Hematopoietic multipotent progenitor cell treated with erythropoietin and hydrocortisone succinate and interleukin-3 and kit ligand, for 6 days (in vitro differentiated cells): ENCODE measurements at regions not wholly inside any gene's neighbourhood (a gene's known extent, or its start where the extent isn't known, plus 50 kb on each side); places are given as distances from the start of the nearest gene placed in this dataset.
"Not testable (repeated sequence)": the region's sequence is repeated elsewhere in the genome, so short reads cannot be mapped to it uniquely, and the experiment has no call there.

Experiments
- DNase-seq: peaks from one replicate; pipeline ENCODE4 v3.0.0-alpha.2; 2015

DNA sequence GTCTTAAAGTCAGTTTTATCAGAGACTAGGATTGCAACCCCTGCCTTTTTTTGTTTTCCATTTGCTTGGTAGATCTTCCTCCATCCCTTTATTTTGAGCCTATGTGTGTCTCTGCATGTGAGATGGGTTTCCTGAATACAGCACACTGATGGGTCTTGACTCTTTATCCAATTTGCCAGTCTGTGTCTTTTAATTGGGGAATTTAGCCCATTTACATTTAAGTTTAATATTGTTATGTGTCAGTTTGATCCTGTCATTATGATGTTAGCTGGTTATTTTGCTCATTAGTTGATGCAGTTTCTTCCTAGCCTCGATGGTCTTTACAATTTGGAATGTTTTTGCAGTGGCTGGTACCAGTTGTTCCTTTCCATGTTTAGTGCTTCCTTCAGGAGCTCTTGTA, 93.3 kb upstream of the GALNT18 start:
- not testable (repeated sequence) for DNase-seq

DNA sequence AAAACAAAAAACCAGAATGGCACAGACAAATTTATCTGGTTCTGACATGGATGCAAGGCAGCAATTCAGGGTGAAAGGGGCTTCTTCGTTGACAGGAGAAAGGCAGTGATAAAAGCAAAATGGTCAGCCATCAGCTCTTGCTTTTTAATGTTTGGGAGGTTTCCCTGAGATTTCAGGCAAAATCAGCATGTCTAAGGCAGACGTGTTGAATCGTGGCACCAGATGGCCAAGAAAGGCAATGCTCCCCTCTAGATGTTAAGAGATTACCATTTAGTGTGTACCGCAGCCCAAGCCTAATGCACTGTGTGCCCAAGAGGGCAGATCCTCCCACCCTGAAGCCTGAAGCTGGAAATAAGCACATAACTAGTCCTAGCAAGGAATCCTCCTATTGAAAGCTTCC, 88.8 kb upstream of the GALNT18 start:
- no peak for DNase-seq

DNA sequence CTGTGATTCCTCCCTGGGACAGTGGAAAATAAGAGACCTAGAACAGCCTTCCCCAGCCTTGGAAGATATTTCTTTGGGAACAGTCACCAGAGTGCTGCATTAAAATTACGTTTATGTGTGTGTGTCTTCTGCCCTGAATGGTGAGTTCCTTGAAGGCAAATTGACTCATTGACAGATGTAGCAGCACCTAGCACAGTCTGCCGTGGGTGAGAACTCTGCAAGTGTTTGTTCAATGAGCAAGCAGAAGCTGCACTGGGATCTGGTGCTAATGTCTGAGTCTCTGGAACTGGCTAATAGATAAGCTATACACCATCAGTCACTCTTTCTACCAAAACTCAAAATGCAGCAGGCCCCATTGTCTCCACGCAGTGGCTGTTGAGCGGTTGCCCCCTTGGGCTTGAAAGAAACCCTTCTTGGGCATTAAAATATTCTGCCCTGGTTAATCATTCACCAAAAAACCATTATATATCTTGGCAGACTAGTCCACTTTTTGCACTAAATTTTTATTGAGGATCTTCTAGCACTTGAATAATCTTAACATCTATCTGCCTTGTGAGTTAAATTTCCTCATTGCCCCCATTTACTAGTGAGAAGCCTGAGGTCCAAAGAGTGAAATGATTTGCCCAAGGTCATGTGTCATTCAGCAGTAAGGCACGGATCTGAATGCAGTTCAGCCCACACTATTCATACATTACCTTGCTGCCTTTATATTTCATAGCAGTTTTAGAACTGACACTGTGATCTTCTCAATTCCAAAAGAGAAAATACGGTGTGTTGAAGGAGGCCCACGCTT, 87.8 kb upstream of the GALNT18 start:
- DNase-seq = no peak

DNA sequence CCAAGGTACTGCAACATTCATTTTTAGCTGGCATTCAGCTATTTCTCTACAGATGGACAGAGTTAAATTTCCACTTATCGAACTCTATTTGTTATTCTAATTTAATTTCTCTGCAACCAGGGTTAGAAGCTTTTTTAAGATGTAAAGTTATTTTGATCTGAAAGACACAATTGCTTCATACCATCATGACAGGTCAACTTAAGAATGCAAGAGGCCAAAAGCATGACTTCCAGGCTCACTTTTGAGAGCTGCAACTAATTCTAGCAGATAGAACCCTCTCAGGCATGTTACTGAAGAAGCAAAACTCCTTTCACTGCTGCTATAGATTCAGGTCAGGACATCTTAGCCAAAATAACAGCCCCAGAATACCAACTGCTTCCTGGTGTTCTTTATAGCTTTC, 86.5 kb upstream of the GALNT18 start:
- DNase-seq = no peak

DNA sequence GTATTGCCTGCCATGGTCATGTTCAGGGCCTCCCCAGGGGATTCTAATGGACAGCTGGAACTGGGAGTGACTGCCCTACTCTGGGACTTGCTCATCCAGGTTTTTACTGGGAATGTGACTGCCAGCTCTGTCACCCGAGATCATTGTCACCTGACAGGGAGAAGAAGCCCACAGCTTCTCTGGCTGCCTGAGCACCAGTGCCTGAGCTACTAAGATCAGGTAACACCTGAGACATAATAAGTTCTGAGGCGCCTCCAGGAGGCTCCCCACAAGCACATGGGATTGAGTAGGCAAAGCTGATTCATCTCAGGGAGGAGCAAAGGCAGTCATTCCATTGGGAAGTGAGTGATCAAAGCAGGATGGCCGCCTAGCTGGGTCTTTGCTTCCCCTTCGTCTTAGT, 84.2 kb upstream of the GALNT18 start:
- DNase-seq = no peak

DNA sequence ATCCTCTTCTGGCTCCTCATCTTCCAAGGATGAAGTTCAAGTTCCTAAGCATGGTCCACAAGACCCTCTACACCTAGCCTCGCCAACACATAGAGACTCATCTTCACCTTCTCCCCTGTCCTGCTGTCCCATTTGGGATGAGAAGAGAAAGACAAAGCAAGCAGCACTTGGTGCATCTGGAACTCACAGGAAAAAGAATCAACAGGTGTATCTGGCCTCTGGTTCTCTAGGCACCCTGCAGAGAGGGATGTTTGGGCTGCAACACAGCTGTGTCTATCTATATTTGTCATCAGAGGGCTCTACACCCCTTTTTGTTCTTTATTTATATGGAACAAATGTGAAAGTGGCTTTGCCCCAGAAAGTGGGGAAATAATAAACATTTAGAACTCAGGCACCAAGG, 82.1 kb upstream of the GALNT18 start:
- no peak for DNase-seq

DNA sequence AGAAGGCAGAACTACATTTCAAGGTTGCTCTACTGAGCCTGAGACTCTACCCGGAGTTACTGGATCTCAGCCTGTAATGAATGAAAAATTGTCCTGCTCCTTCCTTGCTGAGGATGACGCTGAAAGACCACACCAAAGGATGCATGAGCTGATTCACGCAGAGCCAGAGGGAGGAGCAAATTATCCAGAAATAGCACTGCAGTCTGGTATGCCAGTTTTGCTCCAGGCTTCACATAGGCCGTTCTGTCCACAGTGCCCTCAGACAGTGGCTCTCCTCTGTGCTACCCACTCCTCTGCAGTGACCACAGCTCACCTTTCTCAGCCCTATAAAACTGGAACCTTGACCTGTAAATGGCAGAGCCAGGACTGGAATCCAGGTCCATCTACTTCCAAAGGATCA, 79.3 kb upstream of the GALNT18 start:
- no peak for DNase-seq

DNA sequence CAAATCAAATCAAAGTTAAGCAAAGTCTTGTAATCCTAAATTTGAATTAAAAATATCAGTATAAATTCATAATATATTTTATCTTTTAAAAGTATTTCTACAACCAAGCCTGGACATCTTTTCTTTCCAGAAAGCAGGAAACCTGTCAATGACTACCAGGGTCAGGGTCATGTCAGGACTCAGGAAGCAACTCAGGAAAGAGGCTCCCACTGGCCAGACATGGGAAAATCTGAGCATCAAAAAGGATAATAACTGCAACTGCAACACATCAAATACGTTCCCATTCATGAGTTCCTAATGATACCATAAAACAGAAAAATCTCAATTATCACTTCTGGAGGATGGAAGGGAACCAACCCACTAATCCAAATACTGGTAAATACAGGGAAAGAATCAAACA, 76.0 kb upstream of the GALNT18 start:
- DNase-seq = no peak

DNA sequence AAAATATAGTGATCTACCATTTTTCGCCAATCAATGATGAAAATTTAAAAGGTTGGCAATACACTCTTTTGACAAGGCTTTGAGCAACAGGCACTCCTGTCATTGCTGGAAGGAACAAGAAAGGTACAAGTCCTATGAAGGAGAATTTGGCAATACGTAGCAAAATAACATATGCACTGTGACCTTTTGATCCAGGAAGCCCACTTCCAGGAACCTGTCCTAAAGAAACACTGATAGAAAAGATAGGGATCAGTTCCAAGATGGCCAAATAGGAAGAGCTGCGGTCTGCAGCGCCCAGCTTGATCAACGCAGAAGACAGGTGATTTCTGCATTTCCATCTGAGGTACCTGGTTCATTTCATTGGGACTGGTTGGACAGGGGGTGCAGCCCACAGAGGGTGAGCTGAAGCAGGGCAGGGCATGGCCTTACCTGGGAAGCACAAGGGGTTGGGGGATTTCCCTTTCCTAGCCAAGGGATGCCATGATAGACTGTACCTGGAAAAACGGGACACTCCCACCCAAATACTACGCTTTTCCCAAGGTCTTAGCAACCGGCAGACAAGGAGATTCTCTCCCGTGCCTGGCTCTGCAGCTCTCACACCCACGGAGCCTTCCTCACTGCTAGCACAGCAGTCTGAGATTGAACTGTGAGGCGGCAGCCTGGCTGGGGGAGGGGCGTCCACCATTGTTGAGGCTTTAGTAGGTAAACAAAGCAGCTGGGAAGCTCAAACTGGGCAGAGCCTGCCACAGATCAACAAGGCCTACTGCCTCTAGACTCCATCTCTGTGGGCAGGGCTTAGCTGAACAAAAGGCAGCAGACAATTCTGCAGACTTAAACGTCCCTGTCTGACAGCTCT, 69.7 kb upstream of the GALNT18 start:
- DNase-seq = no peak

DNA sequence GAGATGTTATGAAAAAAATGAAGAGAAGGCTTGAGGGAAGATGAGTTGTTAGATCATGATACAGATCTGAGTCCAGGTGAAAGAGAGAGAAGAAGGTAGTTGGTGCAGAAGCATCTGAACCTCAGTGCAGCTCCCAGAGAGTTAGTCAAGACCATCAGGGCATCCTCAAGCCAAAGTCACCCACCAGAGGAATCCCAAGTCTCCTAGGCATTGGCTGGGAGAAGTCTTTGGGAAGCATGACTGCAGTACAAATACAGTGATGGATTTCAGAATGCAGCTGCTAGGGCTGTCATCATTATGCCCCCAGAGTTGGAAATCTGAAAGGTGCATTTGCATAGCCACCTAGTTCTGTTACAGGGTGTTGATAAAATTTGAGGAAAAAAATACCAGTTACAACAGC, 59.7 kb upstream of the GALNT18 start:
- DNase-seq = no peak

DNA sequence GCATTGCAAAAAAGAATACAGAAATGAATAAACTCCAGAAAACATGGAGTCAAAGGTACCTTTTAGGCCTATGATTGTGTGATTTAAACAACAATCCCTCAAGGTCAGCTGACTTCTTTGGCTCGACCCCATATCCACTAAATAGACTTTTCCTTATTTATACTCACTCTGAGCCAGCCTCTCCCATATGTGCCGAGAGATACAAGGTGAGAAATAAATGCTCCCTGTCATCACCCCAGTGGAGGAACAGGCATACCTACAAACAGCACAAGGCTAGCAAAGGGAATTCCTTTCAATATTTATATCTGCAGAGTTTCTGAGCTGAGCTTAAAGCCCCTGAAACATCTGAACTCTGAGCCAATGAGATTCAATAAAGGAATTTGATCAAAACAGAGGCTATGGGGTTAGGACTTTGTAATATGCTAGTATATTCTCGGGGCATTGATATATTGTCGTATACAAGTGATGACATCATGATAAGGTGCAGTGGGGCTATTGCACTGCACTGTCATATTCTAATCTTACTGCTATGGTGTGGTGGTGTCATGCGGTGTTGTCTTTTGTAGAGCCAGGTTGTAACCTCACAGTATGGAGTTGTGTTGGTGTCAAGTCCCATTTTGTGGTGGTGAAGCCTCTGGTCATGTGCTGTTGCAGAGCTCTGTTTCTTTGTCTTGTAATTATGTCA, 56.0 kb upstream of the GALNT18 start:
- no peak for DNase-seq

DNA sequence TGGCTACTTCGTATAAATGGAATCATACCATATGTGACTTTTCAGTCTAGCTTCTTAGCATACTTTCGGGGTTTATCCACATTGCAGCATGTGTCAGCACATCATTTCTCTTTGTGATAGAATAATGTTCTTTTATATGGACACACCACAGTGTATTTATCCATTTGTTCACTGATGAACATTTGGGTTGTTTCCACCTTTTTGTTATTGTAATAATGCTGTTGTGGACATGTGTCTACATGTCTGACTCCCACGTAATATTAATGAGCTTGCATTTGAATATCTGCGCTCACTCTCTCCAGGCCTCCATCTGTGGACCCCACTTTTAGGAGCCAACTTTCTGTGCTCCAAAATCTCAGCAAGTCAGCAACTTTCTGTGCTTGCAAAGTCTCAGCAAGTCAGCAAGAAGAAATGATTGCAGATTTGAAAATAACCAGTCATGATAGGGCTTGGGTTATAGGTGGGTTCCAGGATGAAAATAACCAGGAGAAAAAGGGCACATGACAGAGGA, 53.9 kb upstream of the GALNT18 start:
- no peak for DNase-seq

DNA sequence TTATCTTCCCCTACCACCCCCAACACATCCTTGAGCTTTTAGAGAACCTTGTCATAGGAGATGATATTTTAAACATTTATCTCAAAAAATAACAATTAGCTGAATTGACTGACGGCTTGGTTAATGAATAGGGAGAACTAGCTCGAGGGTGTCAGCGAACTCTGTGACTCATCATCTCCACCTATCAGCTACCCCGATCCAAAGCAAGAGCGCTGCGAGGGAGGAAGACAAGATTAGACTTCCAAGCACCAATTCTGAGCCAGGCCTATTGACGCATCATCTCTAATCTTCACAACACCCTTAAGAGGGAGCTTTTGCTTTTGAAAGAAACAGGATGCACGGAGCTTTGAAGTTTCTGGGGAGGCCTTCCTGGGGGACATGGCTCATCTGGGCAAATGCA, 51.0 kb upstream of the GALNT18 start:
- DNase-seq = no peak

DNA sequence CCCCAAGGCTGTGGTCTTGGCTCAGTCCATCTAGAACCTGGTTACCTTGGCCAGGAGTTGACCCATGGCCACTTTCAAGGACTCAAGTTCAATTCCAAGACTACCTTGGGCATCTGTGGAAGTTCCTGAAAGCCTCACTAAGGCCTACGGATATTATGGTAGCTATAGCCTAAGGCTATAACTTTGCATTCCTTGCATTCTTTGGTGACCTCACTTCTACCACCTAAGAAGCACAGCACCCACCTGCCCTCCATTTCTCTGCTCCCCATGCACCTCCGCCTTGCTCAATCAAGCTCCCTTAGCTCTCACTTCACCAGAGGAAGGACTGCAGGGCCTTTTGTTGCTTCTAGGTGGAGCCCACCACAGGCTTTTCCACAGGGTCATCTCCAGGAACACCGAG, 50.3 kb upstream of the GALNT18 start:
- no peak for DNase-seq
